GM06990 (cell line): ENCODE measurements at regions not wholly inside any gene's neighbourhood (a gene's known extent, or its start where the extent isn't known, plus 50 kb on each side); places are given as distances from the start of the nearest gene placed in this dataset.

Experiments
- DNase-seq: peaks from one replicate; pipeline ENCODE4 v3.0.0-alpha.2; 2011; ENCODE audit not compliant: insufficient read length; ENCODE audit errors: extremely low read depth
- H3K27me3 ChIP-seq: replicated peaks from 2 replicates; pipeline ENCODE4 v1.6.0; 2011; ENCODE audit warnings: low read length; ENCODE audit not compliant: control insufficient read depth, insufficient read depth
- H3K36me3 ChIP-seq: 2 replicates; pipeline ENCODE4 v1.5.1; 2011; ENCODE audit warnings: low read length; ENCODE audit not compliant: control insufficient read depth, insufficient read depth
- H3K4me3 ChIP-seq: replicated peaks from 2 replicates; pipeline ENCODE4 v1.5.1; 2011; ENCODE audit warnings: low read depth, mild to moderate bottlenecking, control low read depth, low read length
- TF ChIP-seq, protein P1 (sequence below): IDR thresholded peaks from 2 replicates; pipeline ENCODE4 v1.5.1; 2011; ENCODE audit warnings: low read length, control low read depth, mild to moderate bottlenecking, inconsistent platforms; ENCODE audit not compliant: insufficient read depth, poor library complexity, severe bottlenecking

DNA sequence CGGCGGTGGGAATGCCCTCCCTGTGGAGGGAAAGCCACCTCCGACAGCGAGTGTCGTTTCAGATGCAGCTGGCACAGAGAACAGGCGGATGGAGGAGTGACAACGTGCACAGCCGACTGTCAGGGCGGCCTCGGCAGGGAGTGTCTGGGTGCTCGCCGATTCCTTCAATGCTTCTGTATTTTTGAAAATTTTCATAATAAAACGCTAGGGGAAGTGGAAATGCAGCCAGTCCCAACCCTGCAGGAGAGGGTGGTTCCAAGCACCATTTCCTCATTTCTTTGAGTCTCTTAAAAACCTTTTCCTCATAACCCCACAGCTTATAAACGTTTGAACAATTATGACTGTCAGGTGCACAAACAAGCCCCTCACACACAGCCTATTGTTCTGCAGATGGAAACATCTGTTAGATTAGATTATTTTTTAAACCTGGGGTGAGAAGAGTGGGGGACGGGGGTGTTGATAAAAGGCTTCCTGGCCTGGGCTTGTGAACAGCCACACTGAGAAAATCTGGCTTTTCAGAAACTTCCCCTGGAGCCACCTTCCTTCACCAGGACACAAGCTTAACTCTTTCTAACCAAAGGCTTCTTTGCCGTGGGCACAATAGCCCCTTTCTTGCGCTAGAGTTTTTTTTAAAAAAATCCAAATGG, 228.9 kb downstream of the ANKRD60 start:
- no peak for DNase-seq
- no peaks in the 10 kb centered on the region; the same call in 1 of the 2 replicates for H3K27me3 ChIP-seq
- no peak overlapping the region for H3K4me3 ChIP-seq
- no peaks in the 10 kb centered on the region for H3K36me3 ChIP-seq
- TF ChIP-seq, protein P1, sequence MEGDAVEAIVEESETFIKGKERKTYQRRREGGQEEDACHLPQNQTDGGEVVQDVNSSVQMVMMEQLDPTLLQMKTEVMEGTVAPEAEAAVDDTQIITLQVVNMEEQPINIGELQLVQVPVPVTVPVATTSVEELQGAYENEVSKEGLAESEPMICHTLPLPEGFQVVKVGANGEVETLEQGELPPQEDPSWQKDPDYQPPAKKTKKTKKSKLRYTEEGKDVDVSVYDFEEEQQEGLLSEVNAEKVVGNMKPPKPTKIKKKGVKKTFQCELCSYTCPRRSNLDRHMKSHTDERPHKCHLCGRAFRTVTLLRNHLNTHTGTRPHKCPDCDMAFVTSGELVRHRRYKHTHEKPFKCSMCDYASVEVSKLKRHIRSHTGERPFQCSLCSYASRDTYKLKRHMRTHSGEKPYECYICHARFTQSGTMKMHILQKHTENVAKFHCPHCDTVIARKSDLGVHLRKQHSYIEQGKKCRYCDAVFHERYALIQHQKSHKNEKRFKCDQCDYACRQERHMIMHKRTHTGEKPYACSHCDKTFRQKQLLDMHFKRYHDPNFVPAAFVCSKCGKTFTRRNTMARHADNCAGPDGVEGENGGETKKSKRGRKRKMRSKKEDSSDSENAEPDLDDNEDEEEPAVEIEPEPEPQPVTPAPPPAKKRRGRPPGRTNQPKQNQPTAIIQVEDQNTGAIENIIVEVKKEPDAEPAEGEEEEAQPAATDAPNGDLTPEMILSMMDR: no peak

- H3K4me3 ChIP-seq: no peak overlapping the region
- TF ChIP-seq, protein P1: no peak
Observed at GRCh38 chr20:57998981-57999464, 229.4 kb downstream of the ANKRD60 start.

GRCh38 chr20:57998276-57998675, 230.2 kb downstream of the ANKRD60 start:
- TF ChIP-seq, protein P1: no peak
- Histone ChIP-seq H3K27me3 (no peaks in the 10 kb centered on the region; the same call in 1 of the 2 replicates), H3K4me3 (no peak overlapping the region), H3K36me3 (no peaks in the 10 kb centered on the region)
- DNase-seq: no peak

More at GRCh38 chr20:57998981-57999464, 229.4 kb downstream of the ANKRD60 start:
- DNase-seq: no peak
- Histone ChIP-seq H3K27me3 (no peaks in the 10 kb centered on the region; the same call in 1 of the 2 replicates), H3K36me3 (no peaks in the 10 kb centered on the region)

GRCh38 chr20:57996936-57997890, 231.2 kb downstream of the ANKRD60 start:
- TF ChIP-seq, protein P1: no peak
- H3K36me3 ChIP-seq: no peaks in the 10 kb centered on the region
- H3K27me3 ChIP-seq: no peaks in the 10 kb centered on the region; the same call in 1 of the 2 replicates
- no peak for DNase-seq
- H3K4me3 ChIP-seq: no peak overlapping the region

GRCh38 chr20:57996465-57996864, 232.0 kb downstream of the ANKRD60 start:
- no peaks in the 10 kb centered on the region for H3K36me3 ChIP-seq
- no peak for DNase-seq
- no peak overlapping the region for H3K4me3 ChIP-seq
- TF ChIP-seq, protein P1: no peak
- H3K27me3 ChIP-seq: no peaks in the 10 kb centered on the region; the same call in 1 of the 2 replicates
